Panc1 (cell line): ENCODE measurements at regions not wholly inside any gene's neighbourhood (a gene's known extent, or its start where the extent isn't known, plus 50 kb on each side); places are given as distances from the start of the nearest gene placed in this dataset.

Experiments
- POLR2AphosphoS5 ChIP-seq: IDR thresholded peaks from 2 replicates; pipeline ENCODE4 v1.6.1; 2012; ENCODE audit warnings: mild to moderate bottlenecking, low read depth, low read length, moderate library complexity
- REST ChIP-seq, 2 experiments: IDR thresholded peaks; 2 replicates each; pipeline ENCODE4 v1.6.1; 2011 to 2012; ENCODE audit warnings: low read depth in 2 of 2, control low read depth in 1 of 2, low read length in 1 of 2, mild to moderate bottlenecking in 1 of 2, moderate library complexity in 1 of 2; ENCODE audit not compliant: insufficient read depth in 1 of 2
- SIN3A ChIP-seq: IDR thresholded peaks from 2 replicates; pipeline ENCODE4 v1.6.1; 2012; ENCODE audit warnings: low read depth, mild to moderate bottlenecking, low read length, moderate library complexity, borderline replicate concordance; ENCODE audit not compliant: insufficient read depth
- TCF7L2 ChIP-seq: IDR thresholded peaks from 2 replicates; pipeline ENCODE4 v1.6.1; 2011; ENCODE audit warnings: mild to moderate bottlenecking, low read depth, low read length, inconsistent platforms
- TF ChIP-seq, protein P1 (sequence below): fragments of 450-650 bp; IDR thresholded peaks from 2 replicates; pipeline ENCODE4 v1.5.1; 2017; ENCODE audit warnings: mild to moderate bottlenecking

DNA sequence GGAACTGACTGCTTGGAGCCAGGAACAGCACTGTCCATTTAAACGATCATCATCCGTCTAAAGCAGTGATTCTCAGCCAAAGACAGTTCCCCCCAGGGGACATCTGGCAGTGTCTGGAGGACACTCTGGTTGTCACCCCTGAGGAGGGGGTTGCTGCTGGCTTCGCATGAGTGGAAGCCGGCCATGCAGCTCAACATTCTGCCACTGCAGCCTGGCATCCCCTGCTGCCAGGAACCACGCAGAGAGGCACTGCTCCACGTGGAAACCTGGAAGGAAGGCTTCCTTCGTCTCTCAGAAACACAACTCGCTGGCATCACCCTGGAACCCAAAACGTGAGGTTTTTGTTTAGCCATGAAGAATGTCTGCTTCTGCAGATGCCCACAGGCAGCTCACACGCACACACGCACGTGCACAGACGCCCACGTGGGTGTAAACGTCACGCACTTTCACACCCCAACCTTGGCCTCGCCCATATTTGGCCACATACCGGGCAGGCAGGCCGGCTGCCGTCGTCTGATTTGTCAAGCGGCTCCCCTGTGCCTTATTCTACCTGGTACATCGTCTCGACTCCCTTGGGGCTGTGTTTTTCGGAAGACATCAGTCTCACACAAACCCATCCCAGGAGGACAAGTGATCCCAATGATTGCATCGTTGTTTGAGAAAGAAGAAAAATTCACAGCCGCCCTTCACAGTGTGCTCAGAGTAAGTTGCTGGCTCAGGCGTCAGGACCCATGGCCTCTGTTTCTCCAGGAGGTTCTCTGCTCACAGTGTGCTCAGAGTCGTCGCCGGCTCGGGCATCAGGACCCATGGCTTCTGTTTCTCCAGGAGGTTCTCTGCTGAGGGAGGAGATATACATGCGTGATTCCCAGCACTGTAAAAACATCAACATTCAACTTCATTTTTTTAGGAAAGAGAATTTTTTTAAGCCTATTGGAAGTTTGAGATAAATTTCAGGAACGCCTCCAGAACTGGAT is 127.2 kb upstream of the PPP2R2D start:
- TF ChIP-seq, protein P1, sequence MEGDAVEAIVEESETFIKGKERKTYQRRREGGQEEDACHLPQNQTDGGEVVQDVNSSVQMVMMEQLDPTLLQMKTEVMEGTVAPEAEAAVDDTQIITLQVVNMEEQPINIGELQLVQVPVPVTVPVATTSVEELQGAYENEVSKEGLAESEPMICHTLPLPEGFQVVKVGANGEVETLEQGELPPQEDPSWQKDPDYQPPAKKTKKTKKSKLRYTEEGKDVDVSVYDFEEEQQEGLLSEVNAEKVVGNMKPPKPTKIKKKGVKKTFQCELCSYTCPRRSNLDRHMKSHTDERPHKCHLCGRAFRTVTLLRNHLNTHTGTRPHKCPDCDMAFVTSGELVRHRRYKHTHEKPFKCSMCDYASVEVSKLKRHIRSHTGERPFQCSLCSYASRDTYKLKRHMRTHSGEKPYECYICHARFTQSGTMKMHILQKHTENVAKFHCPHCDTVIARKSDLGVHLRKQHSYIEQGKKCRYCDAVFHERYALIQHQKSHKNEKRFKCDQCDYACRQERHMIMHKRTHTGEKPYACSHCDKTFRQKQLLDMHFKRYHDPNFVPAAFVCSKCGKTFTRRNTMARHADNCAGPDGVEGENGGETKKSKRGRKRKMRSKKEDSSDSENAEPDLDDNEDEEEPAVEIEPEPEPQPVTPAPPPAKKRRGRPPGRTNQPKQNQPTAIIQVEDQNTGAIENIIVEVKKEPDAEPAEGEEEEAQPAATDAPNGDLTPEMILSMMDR: no peak
- TF ChIP-seq REST (IDR thresholded peaks at IDR 0.05; ENCODE audit: insufficient read depth in 1 of 2, low read depth in 2 of 2, low read length in 1 of 2) (no peak), POLR2AphosphoS5 (no peak), TCF7L2 (no peak), SIN3A (no peak)
